ENCODE measurements at regions not wholly inside any gene's neighbourhood (a gene's known extent, or its start where the extent isn't known, plus 50 kb on each side); places are given as distances from the start of the nearest gene placed in this dataset.

GRCh38 chr6:117110146-117110545 is 155.2 kb upstream of the VGLL2 start:
- H2AFZ ChIP-seq, result no peak overlapping the region
- H3K79me2 ChIP-seq (ENCODE audit: low read depth), result no peaks in the 10 kb centered on the region
- H3K27ac ChIP-seq, result no peak overlapping the region
- TF ChIP-seq CTCF (conservative IDR thresholded peaks at IDR 0.05) (no peak), EZH2 (IDR thresholded peaks at IDR 0.05; ENCODE audit: low read depth) (no peak)
- no peaks in the 10 kb centered on the region for H4K20me1 ChIP-seq (ENCODE audit: insufficient read depth)
- H3K4me3 ChIP-seq, result no peak overlapping the region
- H3K27me3 ChIP-seq (ENCODE audit: insufficient read depth, low read depth), result no peaks in the 10 kb centered on the region
- no peaks in the 10 kb centered on the region for H3K36me3 ChIP-seq (ENCODE audit: low read depth)
- H3K4me1 ChIP-seq (replicated peaks; ENCODE audit: insufficient read depth), result no peaks in the 10 kb centered on the region
- DNase-seq, result no peak
- no peaks in the 10 kb centered on the region for H3F3A ChIP-seq (ENCODE audit: insufficient read depth, low read depth)
- no peaks in the 10 kb centered on the region for H3K9me2 ChIP-seq (ENCODE audit: insufficient read depth)
- no peak overlapping the region for H3K4me2 ChIP-seq
- ChIA-PET CTCF (no interaction called here), POLR2A (ENCODE audit: unreplicated experiment) (no interaction called here)
- intact Hi-C loops (cut with micrococcal nuclease; ENCODE audit: unreplicated experiment), result no loop called here
- H3K9me3 ChIP-seq (ENCODE audit: insufficient read depth, low read depth), result no peaks in the 10 kb centered on the region
- BruUV-seq (replicated peaks), result no TSS peak

- Histone ChIP-seq H3K9me3 (ENCODE audit: insufficient read depth, low read depth) (no peaks in the 10 kb centered on the region), H4K20me1 (ENCODE audit: insufficient read depth) (no peaks in the 10 kb centered on the region), H2AFZ (no peak overlapping the region), H3K9me2 (ENCODE audit: insufficient read depth) (no peaks in the 10 kb centered on the region), H3F3A (ENCODE audit: insufficient read depth, low read depth) (no peaks in the 10 kb centered on the region), H3K4me1 (replicated peaks; ENCODE audit: insufficient read depth) (no peaks in the 10 kb centered on the region), H3K4me3 (no peak overlapping the region), H3K79me2 (ENCODE audit: low read depth) (no peaks in the 10 kb centered on the region), H3K27me3 (ENCODE audit: insufficient read depth, low read depth) (no peaks in the 10 kb centered on the region), H3K36me3 (ENCODE audit: low read depth) (no peaks in the 10 kb centered on the region), H3K4me2 (no peak overlapping the region), H3K27ac (no peak overlapping the region)
- intact Hi-C loops (cut with micrococcal nuclease; ENCODE audit: unreplicated experiment), result no loop called here
- CTCF ChIA-PET, result no interaction called here
- BruUV-seq (replicated peaks), result no TSS peak
- POLR2A ChIA-PET (ENCODE audit: unreplicated experiment), result no interaction called here
- TF ChIP-seq EZH2 (IDR thresholded peaks at IDR 0.05; ENCODE audit: low read depth), result no peak
- no peak for DNase-seq
Observed at GRCh38 chr6:117110737-117111136, 154.6 kb upstream of the VGLL2 start.

GRCh38 chr6:117117652-117118051 is 147.7 kb upstream of the VGLL2 start:
- TF ChIP-seq EZH2 (IDR thresholded peaks at IDR 0.05; ENCODE audit: low read depth), result no peak
- no peak for TF ChIP-seq CTCF (conservative IDR thresholded peaks at IDR 0.05)
- Histone ChIP-seq H3F3A (ENCODE audit: insufficient read depth, low read depth) (no peaks in the 10 kb centered on the region), H3K9me3 (ENCODE audit: insufficient read depth, low read depth) (no peaks in the 10 kb centered on the region), H2AFZ (no peak overlapping the region), H3K4me1 (replicated peaks; ENCODE audit: insufficient read depth) (no peaks in the 10 kb centered on the region), H3K4me2 (no peak overlapping the region), H3K9me2 (ENCODE audit: insufficient read depth) (no peaks in the 10 kb centered on the region), H3K36me3 (ENCODE audit: low read depth) (no peaks in the 10 kb centered on the region), H4K20me1 (ENCODE audit: insufficient read depth) (no peaks in the 10 kb centered on the region), H3K27me3 (ENCODE audit: insufficient read depth, low read depth) (no peaks in the 10 kb centered on the region), H3K4me3 (no peak overlapping the region), H3K27ac (no peak overlapping the region), H3K79me2 (ENCODE audit: low read depth) (no peaks in the 10 kb centered on the region)
- BruUV-seq (replicated peaks), result no TSS peak
- POLR2A ChIA-PET (ENCODE audit: unreplicated experiment), result no interaction called here
- intact Hi-C loops (cut with micrococcal nuclease; ENCODE audit: unreplicated experiment), result no loop called here
- DNase-seq, result no peak
- CTCF ChIA-PET, result no interaction called here

GRCh38 chr6:117118490-117118889 is 146.9 kb upstream of the VGLL2 start:
- no peak for DNase-seq
- no peak for TF ChIP-seq CTCF (conservative IDR thresholded peaks at IDR 0.05)
- no peak for TF ChIP-seq EZH2 (IDR thresholded peaks at IDR 0.05; ENCODE audit: low read depth)
- Histone ChIP-seq H3K4me3 (no peak overlapping the region), H4K20me1 (ENCODE audit: insufficient read depth) (no peaks in the 10 kb centered on the region), H3K9me2 (ENCODE audit: insufficient read depth) (no peaks in the 10 kb centered on the region), H3K27ac (no peak overlapping the region), H3K27me3 (ENCODE audit: insufficient read depth, low read depth) (no peaks in the 10 kb centered on the region), H3K79me2 (ENCODE audit: low read depth) (no peaks in the 10 kb centered on the region), H3K4me1 (replicated peaks; ENCODE audit: insufficient read depth) (no peaks in the 10 kb centered on the region), H3K9me3 (ENCODE audit: insufficient read depth, low read depth) (no peaks in the 10 kb centered on the region), H3K36me3 (ENCODE audit: low read depth) (no peaks in the 10 kb centered on the region), H2AFZ (no peak overlapping the region), H3K4me2 (no peak overlapping the region), H3F3A (ENCODE audit: insufficient read depth, low read depth) (no peaks in the 10 kb centered on the region)
- ChIA-PET CTCF (no interaction called here), POLR2A (ENCODE audit: unreplicated experiment) (no interaction called here)
- intact Hi-C loops (cut with micrococcal nuclease; ENCODE audit: unreplicated experiment), result no loop called here
- BruUV-seq (replicated peaks), result no TSS peak
